GM06990 (cell line): ENCODE measurements at regions not wholly inside any gene's neighbourhood (a gene's known extent, or its start where the extent isn't known, plus 50 kb on each side); places are given as distances from the start of the nearest gene placed in this dataset.

Source experiments
- DNase-seq: peaks from one replicate; pipeline ENCODE4 v3.0.0-alpha.2; 2011; ENCODE audit not compliant: insufficient read length; ENCODE audit errors: extremely low read depth
- H3K27me3 ChIP-seq: replicated peaks from 2 replicates; pipeline ENCODE4 v1.6.0; 2011; ENCODE audit warnings: low read length; ENCODE audit not compliant: control insufficient read depth, insufficient read depth
- H3K36me3 ChIP-seq: 2 replicates; pipeline ENCODE4 v1.5.1; 2011; ENCODE audit warnings: low read length; ENCODE audit not compliant: control insufficient read depth, insufficient read depth
- H3K4me3 ChIP-seq: replicated peaks from 2 replicates; pipeline ENCODE4 v1.5.1; 2011; ENCODE audit warnings: low read depth, mild to moderate bottlenecking, control low read depth, low read length
- CTCF ChIP-seq: IDR thresholded peaks from 2 replicates; pipeline ENCODE4 v1.5.1; 2011; ENCODE audit warnings: low read length, control low read depth, mild to moderate bottlenecking, inconsistent platforms; ENCODE audit not compliant: insufficient read depth, poor library complexity, severe bottlenecking

GRCh38 chr10:45209888-45210287, 105.5 kb downstream of the OR13A1 start:
- H3K4me3 ChIP-seq, result no peak overlapping the region
- no peak for TF ChIP-seq CTCF
- DNase-seq, result no peak
- H3K27me3 ChIP-seq, result no peaks in the 10 kb centered on the region
- H3K36me3 ChIP-seq, result no peaks in the 10 kb centered on the region

GRCh38 chr10:45211576-45211975, 103.8 kb downstream of the OR13A1 start:
- Histone ChIP-seq H3K27me3 (no peaks in the 10 kb centered on the region), H3K36me3 (no peaks in the 10 kb centered on the region), H3K4me3 (no peak overlapping the region)
- TF ChIP-seq CTCF, result no peak
- DNase-seq, result no peak

- Histone ChIP-seq H3K27me3 (no peaks in the 10 kb centered on the region; the same call in 1 of the 2 replicates), H3K4me3 (no peak overlapping the region), H3K36me3 (no peaks in the 10 kb centered on the region)
- no peak for DNase-seq
- no peak for TF ChIP-seq CTCF
Observed at GRCh38 chr10:45219416-45219815, 96.0 kb downstream of the OR13A1 start.

GRCh38 chr10:45220931-45221330, 94.5 kb downstream of the OR13A1 start:
- no peak for TF ChIP-seq CTCF

GRCh38 chr10:45224219-45224841, 91.1 kb downstream of the OR13A1 start:
- Histone ChIP-seq H3K4me3 (no peak overlapping the region), H3K27me3 (no peaks in the 10 kb centered on the region; the same call in 1 of the 2 replicates), H3K36me3 (no peaks in the 10 kb centered on the region)
- no peak for TF ChIP-seq CTCF
- no peak for DNase-seq

More at GRCh38 chr10:45220931-45221330, 94.5 kb downstream of the OR13A1 start:
- no peak for DNase-seq
- Histone ChIP-seq H3K27me3 (no peaks in the 10 kb centered on the region; the same call in 1 of the 2 replicates), H3K36me3 (no peaks in the 10 kb centered on the region), H3K4me3 (no peak overlapping the region)

GRCh38 chr10:45227042-45227441, 88.4 kb downstream of the OR13A1 start:
- DNase-seq, result no peak
- H3K36me3 ChIP-seq, result no peaks in the 10 kb centered on the region
- no peaks in the 10 kb centered on the region; the same call in 1 of the 2 replicates for H3K27me3 ChIP-seq
- no peak overlapping the region for H3K4me3 ChIP-seq
- TF ChIP-seq CTCF, result no peak
